ENCODE measurements at regions not wholly inside any gene's neighbourhood (a gene's known extent, or its start where the extent isn't known, plus 50 kb on each side); places are given as distances from the start of the nearest gene placed in this dataset.

DNA sequence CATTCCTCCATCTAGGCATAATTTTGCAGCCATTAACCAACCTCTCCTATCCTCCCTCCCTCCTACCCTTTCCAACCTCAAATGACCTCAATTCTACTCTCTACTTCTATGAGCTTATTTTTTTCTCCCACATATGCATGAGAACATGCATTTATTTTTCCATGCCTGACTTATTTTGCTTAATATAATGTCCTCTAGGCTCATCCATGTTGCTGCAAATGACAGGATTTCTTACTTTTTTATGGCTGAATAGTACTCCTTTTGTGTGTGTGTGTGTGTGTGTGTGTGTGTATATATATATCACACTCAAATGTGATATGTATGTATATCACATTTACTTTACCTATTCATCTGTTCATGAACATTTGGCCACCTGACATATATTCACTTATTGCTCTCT lies 339.4 kb downstream of the SIPA1L2 start (continued):
- no peak for TF ChIP-seq ZBTB21 (CRISPR knock-in tag; IDR thresholded peaks at IDR 0.05; ENCODE audit: borderline replicate concordance)
- TF ChIP-seq SMAD4 (CRISPR knock-in tag; IDR thresholded peaks at IDR 0.05): no peak
- TF ChIP-seq, protein P1, sequence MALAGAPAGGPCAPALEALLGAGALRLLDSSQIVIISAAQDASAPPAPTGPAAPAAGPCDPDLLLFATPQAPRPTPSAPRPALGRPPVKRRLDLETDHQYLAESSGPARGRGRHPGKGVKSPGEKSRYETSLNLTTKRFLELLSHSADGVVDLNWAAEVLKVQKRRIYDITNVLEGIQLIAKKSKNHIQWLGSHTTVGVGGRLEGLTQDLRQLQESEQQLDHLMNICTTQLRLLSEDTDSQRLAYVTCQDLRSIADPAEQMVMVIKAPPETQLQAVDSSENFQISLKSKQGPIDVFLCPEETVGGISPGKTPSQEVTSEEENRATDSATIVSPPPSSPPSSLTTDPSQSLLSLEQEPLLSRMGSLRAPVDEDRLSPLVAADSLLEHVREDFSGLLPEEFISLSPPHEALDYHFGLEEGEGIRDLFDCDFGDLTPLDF (CRISPR knock-in tag; IDR thresholded peaks at IDR 0.05): no peak
- no peak for TF ChIP-seq KAT7 (CRISPR knock-in tag; IDR thresholded peaks at IDR 0.05; ENCODE audit: borderline replicate concordance)
- no peak for TF ChIP-seq ETV6 (CRISPR knock-in tag; IDR thresholded peaks at IDR 0.05)
- no peak for TF ChIP-seq ZNF317 (CRISPR knock-in tag; IDR thresholded peaks at IDR 0.05; ENCODE audit: borderline replicate concordance, low read depth)
- TF ChIP-seq TEAD4 (CRISPR knock-in tag; IDR thresholded peaks at IDR 0.05): no peak
- TF ChIP-seq, protein P2, sequence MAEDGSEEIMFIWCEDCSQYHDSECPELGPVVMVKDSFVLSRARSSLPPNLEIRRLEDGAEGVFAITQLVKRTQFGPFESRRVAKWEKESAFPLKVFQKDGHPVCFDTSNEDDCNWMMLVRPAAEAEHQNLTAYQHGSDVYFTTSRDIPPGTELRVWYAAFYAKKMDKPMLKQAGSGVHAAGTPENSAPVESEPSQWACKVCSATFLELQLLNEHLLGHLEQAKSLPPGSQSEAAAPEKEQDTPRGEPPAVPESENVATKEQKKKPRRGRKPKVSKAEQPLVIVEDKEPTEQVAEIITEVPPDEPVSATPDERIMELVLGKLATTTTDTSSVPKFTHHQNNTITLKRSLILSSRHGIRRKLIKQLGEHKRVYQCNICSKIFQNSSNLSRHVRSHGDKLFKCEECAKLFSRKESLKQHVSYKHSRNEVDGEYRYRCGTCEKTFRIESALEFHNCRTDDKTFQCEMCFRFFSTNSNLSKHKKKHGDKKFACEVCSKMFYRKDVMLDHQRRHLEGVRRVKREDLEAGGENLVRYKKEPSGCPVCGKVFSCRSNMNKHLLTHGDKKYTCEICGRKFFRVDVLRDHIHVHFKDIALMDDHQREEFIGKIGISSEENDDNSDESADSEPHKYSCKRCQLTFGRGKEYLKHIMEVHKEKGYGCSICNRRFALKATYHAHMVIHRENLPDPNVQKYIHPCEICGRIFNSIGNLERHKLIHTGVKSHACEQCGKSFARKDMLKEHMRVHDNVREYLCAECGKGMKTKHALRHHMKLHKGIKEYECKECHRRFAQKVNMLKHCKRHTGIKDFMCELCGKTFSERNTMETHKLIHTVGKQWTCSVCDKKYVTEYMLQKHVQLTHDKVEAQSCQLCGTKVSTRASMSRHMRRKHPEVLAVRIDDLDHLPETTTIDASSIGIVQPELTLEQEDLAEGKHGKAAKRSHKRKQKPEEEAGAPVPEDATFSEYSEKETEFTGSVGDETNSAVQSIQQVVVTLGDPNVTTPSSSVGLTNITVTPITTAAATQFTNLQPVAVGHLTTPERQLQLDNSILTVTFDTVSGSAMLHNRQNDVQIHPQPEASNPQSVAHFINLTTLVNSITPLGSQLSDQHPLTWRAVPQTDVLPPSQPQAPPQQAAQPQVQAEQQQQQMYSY (CRISPR knock-in tag; IDR thresholded peaks at IDR 0.05): no peak
- TF ChIP-seq, protein P3, sequence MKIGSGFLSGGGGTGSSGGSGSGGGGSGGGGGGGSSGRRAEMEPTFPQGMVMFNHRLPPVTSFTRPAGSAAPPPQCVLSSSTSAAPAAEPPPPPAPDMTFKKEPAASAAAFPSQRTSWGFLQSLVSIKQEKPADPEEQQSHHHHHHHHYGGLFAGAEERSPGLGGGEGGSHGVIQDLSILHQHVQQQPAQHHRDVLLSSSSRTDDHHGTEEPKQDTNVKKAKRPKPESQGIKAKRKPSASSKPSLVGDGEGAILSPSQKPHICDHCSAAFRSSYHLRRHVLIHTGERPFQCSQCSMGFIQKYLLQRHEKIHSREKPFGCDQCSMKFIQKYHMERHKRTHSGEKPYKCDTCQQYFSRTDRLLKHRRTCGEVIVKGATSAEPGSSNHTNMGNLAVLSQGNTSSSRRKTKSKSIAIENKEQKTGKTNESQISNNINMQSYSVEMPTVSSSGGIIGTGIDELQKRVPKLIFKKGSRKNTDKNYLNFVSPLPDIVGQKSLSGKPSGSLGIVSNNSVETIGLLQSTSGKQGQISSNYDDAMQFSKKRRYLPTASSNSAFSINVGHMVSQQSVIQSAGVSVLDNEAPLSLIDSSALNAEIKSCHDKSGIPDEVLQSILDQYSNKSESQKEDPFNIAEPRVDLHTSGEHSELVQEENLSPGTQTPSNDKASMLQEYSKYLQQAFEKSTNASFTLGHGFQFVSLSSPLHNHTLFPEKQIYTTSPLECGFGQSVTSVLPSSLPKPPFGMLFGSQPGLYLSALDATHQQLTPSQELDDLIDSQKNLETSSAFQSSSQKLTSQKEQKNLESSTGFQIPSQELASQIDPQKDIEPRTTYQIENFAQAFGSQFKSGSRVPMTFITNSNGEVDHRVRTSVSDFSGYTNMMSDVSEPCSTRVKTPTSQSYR (CRISPR knock-in tag; IDR thresholded peaks at IDR 0.05): no peak

DNA sequence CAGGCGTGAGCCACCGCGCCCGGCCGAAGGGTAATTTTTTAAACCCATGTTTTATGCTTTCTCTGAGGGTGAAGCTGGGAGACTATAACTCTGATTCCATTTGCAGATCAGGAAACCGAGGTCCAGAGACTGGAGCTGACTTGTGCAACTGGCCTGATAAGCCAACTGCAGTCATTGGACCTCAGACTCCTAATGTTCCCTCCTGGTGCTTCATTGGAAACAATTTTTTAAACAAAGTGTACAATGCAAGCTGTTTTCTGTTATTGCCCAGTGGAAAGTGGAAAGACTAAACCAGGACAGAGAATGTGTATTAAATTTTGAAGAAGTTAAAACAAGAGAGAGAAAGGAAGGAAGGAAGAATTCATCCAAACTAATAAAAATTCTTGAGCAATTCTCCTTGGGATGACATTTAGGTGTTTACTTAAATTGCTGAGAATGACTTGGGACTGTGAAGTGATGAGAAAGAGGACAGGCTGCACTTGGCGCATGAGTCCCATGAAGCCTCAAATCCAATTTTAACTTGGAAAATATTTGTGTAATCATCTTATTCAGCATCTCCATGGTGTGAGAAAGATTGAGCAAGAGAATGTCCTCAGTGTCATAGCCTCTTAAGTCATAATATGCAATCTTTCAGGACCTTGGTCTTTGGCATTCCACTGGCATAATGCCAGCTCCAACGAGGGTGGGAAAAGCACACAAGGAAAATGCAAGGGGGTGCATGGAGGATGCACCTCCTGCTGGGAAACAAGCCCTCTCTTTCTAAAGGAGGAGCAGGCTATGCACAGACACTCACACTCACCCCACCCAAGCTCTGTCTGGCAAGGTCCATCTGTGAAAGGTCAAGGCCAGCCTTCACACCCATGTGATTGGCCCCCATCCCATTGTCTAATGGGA lies 342.0 kb downstream of the SIPA1L2 start:
- Mint-ChIP-seq H3K27ac (no peak overlapping the region), H3K9me3 (no peaks in the 10 kb centered on the region), H3K27me3 (ENCODE audit: low read depth) (peaks cover 15% of the 10 kb centered on the region), H3K36me3 (no peaks in the 10 kb centered on the region), H3K4me1 (no peaks in the 10 kb centered on the region; the same call in 1 of the 2 replicates), H3K4me3 (no peak overlapping the region)
- ChIA-PET POLR2A (no interaction called here), CTCF (no interaction called here)
- DNase-seq (ENCODE audit: low spot score) (no peak), ATAC-seq (no peak)
- no peak for TF ChIP-seq CREM (CRISPR knock-in tag; IDR thresholded peaks at IDR 0.05)
- TF ChIP-seq, protein P4, sequence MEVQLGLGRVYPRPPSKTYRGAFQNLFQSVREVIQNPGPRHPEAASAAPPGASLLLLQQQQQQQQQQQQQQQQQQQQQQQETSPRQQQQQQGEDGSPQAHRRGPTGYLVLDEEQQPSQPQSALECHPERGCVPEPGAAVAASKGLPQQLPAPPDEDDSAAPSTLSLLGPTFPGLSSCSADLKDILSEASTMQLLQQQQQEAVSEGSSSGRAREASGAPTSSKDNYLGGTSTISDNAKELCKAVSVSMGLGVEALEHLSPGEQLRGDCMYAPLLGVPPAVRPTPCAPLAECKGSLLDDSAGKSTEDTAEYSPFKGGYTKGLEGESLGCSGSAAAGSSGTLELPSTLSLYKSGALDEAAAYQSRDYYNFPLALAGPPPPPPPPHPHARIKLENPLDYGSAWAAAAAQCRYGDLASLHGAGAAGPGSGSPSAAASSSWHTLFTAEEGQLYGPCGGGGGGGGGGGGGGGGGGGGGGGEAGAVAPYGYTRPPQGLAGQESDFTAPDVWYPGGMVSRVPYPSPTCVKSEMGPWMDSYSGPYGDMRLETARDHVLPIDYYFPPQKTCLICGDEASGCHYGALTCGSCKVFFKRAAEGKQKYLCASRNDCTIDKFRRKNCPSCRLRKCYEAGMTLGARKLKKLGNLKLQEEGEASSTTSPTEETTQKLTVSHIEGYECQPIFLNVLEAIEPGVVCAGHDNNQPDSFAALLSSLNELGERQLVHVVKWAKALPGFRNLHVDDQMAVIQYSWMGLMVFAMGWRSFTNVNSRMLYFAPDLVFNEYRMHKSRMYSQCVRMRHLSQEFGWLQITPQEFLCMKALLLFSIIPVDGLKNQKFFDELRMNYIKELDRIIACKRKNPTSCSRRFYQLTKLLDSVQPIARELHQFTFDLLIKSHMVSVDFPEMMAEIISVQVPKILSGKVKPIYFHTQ (CRISPR knock-in tag; IDR thresholded peaks at IDR 0.05): no peak
- TF ChIP-seq, protein P1 (CRISPR knock-in tag; IDR thresholded peaks at IDR 0.05): no peak
- no peak for TF ChIP-seq ZNF317 (CRISPR knock-in tag; IDR thresholded peaks at IDR 0.05; ENCODE audit: borderline replicate concordance, low read depth)
- TF ChIP-seq, protein P5, sequence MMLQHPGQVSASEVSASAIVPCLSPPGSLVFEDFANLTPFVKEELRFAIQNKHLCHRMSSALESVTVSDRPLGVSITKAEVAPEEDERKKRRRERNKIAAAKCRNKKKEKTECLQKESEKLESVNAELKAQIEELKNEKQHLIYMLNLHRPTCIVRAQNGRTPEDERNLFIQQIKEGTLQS (CRISPR knock-in tag; conservative IDR thresholded peaks at IDR 0.05): no peak
- TF ChIP-seq ATF1 (CRISPR knock-in tag; IDR thresholded peaks at IDR 0.05): no peak
- no peak for TF ChIP-seq OVOL2 (CRISPR knock-in tag; IDR thresholded peaks at IDR 0.05; ENCODE audit: borderline replicate concordance)
- no peak for TF ChIP-seq ESRRA (CRISPR knock-in tag; IDR thresholded peaks at IDR 0.05; ENCODE audit: borderline replicate concordance)
- TF ChIP-seq, protein P3 (CRISPR knock-in tag; IDR thresholded peaks at IDR 0.05): no peak
- TF ChIP-seq, protein P6, sequence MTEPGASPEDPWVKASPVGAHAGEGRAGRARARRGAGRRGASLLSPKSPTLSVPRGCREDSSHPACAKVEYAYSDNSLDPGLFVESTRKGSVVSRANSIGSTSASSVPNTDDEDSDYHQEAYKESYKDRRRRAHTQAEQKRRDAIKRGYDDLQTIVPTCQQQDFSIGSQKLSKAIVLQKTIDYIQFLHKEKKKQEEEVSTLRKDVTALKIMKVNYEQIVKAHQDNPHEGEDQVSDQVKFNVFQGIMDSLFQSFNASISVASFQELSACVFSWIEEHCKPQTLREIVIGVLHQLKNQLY (CRISPR knock-in tag; IDR thresholded peaks at IDR 0.05): no peak
